Sigmoid colon (tissue), 3 donors: ENCODE measurements at regions not wholly inside any gene's neighbourhood (a gene's known extent, or its start where the extent isn't known, plus 50 kb on each side); places are given as distances from the start of the nearest gene placed in this dataset.

ENCODE experiments used
- POLR2A ChIP-seq, 2 donors: fragments of 450-650 bp; IDR thresholded peaks; one replicate each; pipeline ENCODE4 v1.6.1; 2016; ENCODE audit warnings: antibody characterized with exemption in 2 of 2, mild to moderate bottlenecking in 2 of 2, moderate library complexity in 2 of 2
- TF ChIP-seq, protein P1 (sequence below), 4 experiments: fragments of 450-650 bp in 3 of 4; fragments of 200-600 bp in 1 of 4; IDR thresholded peaks; one replicate each; pipeline ENCODE4 v1.5.1; 2016 to 2019; ENCODE audit warnings: antibody characterized with exemption in 4 of 4, mild to moderate bottlenecking in 3 of 4, moderate library complexity in 2 of 4

DNA sequence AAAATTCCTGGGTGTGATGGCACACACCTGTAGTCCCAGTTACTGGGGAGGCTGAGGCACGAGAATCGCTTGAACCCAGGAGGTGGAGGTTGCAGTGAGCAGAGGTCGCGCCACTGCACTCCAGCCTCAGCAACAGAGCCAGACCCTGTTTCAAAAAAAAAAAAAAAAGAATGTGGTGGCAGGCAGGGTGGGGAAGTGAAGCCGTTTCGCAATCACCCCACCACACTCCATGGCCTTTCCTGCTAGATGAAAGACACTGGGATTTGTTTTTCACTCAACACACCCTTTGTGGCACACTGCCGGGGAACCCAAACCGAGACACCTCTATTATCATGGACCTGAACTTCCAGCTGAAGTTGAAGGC is 172.4 kb upstream of the IQSEC1 start:
- TF ChIP-seq, protein P1, sequence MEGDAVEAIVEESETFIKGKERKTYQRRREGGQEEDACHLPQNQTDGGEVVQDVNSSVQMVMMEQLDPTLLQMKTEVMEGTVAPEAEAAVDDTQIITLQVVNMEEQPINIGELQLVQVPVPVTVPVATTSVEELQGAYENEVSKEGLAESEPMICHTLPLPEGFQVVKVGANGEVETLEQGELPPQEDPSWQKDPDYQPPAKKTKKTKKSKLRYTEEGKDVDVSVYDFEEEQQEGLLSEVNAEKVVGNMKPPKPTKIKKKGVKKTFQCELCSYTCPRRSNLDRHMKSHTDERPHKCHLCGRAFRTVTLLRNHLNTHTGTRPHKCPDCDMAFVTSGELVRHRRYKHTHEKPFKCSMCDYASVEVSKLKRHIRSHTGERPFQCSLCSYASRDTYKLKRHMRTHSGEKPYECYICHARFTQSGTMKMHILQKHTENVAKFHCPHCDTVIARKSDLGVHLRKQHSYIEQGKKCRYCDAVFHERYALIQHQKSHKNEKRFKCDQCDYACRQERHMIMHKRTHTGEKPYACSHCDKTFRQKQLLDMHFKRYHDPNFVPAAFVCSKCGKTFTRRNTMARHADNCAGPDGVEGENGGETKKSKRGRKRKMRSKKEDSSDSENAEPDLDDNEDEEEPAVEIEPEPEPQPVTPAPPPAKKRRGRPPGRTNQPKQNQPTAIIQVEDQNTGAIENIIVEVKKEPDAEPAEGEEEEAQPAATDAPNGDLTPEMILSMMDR (IDR thresholded peaks at IDR 0.05) = no peak
- TF ChIP-seq POLR2A (IDR thresholded peaks at IDR 0.05) = no peak
